HG03565 (cell line): ENCODE measurements at regions not wholly inside any gene's neighbourhood (a gene's known extent, or its start where the extent isn't known, plus 50 kb on each side); places are given as distances from the start of the nearest gene placed in this dataset.

Experiments used
- ATAC-seq: cut with Tn5 transposase; IDR thresholded peaks from one replicate; pipeline ENCODE4 v1.9.1; 2021; ENCODE audit warnings: mild to moderate bottlenecking, moderate library complexity; ENCODE audit not compliant: unreplicated experiment

- ATAC-seq: no peak
Measured at GRCh38 chr13:57784633-57785032, 153.1 kb downstream of the PCDH17 start.

DNA sequence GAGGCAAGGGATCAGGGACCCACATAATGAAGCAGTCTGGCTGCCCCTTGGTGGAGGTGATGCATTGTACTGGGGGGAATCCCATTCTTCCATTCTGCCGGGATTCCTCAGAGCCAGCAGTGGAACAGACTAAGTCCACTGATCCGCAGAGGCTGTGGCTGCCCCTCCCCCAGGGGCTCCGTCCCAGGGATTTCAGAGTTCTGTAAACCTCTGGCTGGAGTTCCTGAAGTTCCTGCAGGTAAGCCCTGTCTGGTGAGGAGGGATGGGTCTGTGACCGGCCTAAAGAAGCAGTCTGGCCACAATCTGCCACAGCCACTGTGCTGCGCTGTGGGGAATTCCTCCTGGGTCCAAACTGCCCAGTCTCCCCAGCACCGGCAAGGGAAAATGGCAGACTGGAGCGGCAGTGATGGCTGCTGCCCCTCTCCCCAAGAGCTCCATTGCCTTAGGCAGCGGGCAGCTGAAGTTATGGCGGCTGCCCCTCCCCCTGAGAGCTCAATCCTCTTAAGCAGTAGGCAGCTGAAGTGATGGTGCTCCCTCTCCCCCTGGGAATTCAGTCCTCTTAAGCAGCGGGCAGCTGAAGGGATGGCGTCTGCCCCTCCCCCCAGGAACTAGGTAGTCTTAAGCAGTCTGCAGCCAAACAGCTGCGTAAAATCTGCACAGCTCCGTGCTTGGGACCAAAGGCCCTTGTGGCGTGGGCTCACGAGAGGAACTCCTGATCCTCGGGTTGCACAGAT lies 155.7 kb downstream of the PCDH17 start:
- no peak for ATAC-seq

GRCh38 chr13:57799624-57800023 lies 168.1 kb downstream of the PCDH17 start:
- ATAC-seq: no peak

DNA sequence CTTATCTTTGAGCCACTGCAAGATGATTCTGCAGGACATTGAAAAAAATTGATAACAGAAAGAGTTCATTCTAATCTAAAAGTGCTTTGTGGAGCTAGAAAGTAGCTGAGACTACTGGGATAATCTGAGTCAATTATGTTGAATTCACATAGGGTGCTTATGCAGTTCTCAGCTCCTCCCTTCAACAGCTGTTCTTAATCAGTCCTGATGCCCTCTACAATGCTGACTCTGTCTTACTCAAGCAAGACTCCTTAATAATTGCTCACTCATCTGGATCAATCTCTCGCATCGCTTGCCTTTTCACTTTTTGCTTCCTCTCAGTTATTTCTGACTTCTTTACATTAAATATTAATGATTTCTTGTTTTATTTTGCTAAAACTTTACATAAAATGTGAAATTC lies 182.1 kb downstream of the PCDH17 start:
- no peak for ATAC-seq

DNA sequence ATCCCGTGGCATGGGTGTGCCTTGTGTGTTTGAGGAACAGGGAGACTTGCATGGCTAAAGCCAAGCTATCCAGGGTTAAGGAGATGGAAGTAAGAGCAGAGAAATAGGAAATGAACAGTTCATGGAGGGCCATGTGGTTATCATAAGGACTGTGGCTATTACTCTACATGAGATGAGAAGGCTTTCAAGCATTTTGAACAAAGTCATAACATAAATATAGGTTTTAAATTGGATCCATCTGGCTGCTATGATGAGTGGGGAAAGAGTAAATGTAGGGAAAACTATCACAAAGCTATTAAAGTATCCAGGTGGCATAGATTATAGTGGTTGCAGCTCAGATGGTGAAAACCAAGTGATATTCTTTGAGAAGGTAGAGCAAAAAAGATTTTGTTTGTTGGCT lies 184.1 kb downstream of the PCDH17 start:
- no peak for ATAC-seq

DNA sequence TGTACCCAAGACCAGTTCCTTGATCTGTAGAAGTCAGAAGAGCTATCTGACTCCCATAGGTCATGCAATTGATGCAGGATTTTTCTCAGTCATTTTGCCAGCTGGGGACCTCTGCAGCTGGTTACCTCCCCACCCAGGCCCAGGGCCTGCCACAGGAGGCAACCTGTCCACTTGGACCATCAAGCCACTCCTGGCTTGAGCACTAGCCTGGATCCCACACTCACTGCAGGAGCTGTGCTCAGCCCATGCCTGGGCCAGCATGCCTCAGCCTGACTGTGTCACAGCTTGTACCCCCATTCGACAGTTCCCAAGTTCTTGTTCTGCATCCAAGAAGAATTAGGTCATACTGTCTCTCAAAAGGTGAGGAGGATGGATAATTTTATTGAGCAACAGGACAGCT lies 189.4 kb downstream of the PCDH17 start:
- no peak for ATAC-seq

DNA sequence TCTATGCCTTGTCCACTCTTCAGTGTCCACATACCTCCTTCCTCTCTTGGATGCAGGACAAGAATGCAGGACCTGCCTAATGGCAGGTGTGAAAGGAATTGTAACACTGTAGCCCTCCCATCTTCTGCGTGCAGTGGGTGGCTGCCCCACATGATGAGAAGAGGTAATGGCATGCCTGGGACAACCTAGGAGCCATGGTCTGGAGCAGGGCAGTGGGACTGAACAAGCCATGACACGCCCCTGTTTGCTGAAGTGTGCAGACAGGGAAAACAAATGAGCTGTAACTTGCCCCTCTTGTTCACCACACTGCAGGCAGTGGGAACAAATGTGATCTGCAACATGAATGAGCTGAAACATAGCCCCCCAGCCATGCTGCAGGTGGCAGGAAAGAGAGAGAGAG lies 192.2 kb downstream of the PCDH17 start:
- ATAC-seq: no peak

GRCh38 chr13:57824121-57824520 lies 192.6 kb downstream of the PCDH17 start:
- no peak for ATAC-seq

DNA sequence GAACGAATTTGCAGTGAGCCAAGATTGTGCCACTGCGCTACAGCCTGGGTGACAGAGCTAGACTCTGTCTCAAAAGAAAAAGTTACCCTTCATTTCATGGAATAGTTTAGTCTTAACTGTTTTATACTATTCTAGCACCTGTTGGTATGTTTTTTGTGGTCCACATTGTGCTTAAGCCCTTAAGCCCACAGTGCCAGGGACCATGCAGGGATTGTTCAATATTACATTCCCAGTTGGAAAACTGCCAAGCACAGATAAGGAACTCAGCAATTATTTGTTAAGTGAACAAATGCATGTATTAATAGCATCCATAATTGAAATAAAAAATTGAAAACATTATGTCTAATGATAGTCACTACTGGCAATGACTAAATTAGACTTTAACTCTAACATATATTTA lies 193.5 kb downstream of the PCDH17 start:
- ATAC-seq: no peak

DNA sequence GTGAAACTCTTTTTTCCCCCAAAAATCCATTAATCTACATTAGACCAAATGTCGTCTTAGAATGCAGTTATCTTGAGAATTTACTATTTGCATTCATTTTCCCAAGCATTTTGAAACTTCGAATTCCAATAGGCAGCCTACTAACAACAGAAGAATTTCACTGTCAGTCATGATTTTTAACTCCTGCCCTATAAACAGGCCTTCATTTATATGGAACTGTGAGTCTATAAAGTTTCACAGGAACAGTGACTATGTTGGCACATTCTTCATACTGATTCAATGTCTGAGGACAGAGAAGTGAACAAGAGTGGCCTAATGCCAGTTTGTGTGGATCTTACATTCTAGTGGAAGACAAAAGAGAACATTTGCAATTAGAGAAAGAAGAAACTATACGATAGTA lies 198.0 kb downstream of the PCDH17 start:
- no peak for ATAC-seq

DNA sequence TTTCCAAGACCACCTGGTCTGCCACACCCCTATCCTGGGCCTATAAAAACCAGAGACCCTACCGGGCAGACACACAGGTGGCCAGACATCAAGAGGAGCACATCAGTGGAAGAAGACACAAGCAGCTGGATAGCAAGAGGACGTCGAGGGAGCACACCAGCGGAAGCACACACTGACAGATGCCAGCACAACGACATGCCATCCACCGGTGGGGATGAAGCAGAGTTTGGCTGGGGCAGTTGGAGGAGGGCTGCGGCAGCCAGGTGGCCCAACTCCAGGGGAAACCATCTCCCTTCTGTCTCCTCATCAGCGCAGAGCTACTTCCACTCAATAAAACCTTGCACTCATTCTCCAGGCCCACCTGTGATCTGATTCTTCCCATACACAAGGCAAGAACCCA lies 200.6 kb downstream of the PCDH17 start:
- no peak for ATAC-seq

DNA sequence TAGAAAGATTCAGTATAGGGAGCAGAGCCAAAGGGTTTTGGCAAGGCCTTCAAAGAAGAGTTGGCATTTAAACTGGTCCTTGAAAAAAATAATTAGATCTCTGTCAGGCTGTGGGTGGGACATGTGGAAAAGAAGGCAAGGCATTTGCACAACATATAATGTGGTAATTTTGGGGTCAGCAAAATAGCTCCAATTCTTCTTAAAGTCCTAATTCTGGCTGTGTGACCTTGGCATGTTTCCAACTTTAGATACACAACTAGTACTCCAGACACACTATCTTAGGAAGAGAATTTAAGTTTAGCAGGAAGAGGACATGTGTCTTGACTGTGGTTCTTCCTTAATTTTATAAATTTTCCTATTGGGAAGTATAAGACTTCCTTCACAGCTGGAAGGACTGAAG lies 206.3 kb downstream of the PCDH17 start:
- ATAC-seq: no peak

DNA sequence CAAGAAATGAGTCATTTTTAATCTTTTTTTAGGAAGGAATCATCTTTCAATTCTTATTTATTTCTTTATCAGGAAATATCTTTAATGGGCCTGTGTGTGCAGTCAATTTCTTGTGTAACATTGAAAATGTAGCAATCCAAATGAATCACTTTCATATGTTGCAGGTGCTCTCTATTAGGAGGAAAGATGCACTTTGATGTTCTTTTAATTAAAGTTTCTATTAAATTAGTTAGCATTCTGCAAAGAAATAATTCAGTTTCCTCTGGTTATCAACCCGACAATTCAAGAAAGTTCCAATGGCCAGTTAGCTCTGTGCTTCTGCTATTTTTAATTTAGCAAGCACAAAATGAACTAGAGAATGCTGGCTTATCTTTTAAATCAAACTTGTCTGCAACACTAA lies 212.0 kb downstream of the PCDH17 start:
- ATAC-seq: no peak

GRCh38 chr13:57846600-57847173 lies 215.1 kb downstream of the PCDH17 start:
- no peak for ATAC-seq

GRCh38 chr13:57857945-57858344 lies 226.4 kb downstream of the PCDH17 start:
- no peak for ATAC-seq

- ATAC-seq: no peak
Measured at GRCh38 chr13:57858376-57858775, 226.8 kb downstream of the PCDH17 start.

- no peak for ATAC-seq
Measured at GRCh38 chr13:57862879-57863278, 231.3 kb downstream of the PCDH17 start.

- ATAC-seq: no peak
Measured at GRCh38 chr13:57865600-57866294, 234.2 kb downstream of the PCDH17 start.

- ATAC-seq: no peak
Measured at GRCh38 chr13:57874530-57874929, 243.0 kb downstream of the PCDH17 start.

DNA sequence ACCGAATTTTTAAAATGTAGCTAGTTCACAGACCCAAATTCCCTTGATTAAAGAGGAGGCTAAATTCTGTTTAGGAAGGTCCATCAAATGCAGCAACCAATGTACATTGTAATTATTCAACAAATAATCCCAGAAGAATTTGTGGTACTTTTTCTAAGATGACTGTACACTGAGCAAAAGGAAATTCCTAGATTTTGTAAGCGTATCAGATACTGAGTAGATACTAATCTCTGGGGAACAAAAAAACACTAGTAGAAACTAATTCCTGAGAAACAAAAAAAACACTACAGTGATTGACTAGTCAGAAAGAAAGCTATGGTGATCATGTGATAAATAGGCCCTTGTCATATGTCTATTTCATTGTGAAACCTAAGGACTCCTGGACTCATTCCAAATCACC lies 246.1 kb downstream of the PCDH17 start:
- no peak for ATAC-seq

DNA sequence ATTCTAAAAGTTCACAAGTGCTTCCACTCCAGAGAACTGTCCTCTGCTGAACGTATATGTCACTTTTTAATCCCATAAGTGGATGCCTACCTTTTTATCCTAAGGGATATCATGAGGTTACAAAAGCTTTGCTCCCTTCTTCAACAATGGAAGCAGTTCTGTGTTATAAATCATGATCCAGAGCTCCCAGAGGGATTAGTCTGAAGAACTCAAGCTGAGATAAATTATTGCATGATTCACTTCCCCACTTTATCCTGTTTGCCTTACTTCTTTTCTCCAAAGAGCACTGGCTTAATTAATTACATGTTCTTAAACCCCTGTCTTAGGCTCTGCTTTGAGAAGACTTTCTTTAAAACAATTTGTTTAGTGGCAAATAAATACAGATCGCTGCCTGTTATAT lies 246.7 kb downstream of the PCDH17 start:
- no peak for ATAC-seq

DNA sequence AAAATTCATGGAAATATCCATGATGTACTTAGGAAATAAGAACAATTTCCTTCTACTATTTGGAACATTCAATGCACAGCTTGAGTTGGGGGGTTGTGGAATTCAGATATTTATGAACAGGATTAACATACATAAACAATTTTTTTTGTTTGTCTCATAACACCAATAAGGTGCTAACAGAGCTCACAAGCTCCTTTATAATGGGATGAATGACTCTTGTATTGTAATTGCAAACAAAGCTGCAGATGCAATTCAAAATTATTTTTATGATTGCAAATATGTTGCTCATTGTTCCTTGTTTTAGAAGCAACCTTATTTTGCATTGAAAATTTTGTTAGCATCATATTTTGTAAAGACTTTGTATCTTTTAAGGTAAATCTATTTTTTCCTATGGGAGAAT lies 265.7 kb downstream of the PCDH17 start:
- ATAC-seq: no peak
